Superior temporal gyrus (tissue), 1 donor: ENCODE measurements at regions not wholly inside any gene's neighbourhood (a gene's known extent, or its start where the extent isn't known, plus 50 kb on each side); places are given as distances from the start of the nearest gene placed in this dataset.
"Not testable (repeated sequence)": the region's sequence is repeated elsewhere in the genome, so short reads cannot be mapped to it uniquely, and the experiment has no call there.

Experiments used
- DNase-seq: peaks from one replicate; pipeline ENCODE4 v3.0.0-alpha.2; 2016; ENCODE audit errors: extremely low spot score

DNA sequence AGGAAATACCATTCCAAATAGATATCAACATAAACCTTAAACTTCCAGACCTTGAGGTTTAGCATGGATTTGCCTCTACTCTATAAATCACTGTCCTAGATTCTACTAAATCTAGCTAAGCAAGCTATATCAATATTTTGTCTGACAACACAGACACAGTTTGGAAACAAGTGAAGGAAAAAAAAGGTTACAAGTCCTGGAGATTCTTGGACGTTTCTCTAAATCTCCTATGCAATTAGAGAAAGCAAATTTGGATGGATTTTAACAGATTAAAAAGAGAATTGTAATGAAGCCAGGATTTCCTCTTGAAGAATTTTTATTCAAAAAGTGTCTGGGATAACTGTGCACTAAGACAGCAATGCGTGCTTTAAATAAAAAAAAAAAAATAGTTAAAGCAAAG lies 441.1 kb upstream of the DPH6 start:
- no peak for DNase-seq

DNA sequence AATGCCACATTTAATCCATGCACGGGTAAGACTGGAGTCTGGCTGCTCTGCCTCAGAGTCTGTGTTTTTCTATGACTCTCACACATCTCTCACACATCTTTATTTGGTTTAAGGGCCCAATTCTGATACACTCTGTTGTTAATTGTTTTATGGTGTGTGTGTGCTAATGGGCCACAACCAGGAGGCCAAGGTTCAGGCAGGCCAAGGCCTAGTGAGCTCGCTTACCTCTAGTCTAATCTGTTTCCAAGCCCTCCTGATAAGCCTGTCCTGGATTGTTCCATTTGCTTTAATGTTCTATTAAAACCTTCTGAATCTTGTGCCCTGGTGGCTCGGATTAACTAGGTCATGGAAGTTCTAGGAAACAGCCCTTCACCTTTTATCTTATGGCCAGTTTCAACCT lies 445.4 kb upstream of the DPH6 start:
- DNase-seq, result no peak

DNA sequence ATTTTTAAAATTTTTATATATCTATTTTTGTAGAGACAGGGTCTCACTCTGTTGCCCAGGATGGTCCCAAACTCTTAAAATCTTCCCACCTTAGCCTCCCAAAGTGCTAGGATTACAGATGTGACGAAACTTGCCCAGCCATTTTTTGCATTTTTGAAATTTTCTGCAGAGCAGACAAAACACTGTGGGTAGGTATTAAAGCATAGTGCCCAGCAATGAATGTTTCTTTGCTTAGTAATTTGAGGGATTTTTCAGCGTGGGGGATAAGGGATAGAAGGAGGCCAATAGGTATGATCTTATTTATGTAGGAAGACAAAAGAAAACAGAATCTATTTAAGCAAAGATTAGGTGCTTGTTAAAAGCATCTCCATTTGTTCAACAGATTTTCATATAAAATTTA lies 446.8 kb upstream of the DPH6 start:
- DNase-seq, result no peak

DNA sequence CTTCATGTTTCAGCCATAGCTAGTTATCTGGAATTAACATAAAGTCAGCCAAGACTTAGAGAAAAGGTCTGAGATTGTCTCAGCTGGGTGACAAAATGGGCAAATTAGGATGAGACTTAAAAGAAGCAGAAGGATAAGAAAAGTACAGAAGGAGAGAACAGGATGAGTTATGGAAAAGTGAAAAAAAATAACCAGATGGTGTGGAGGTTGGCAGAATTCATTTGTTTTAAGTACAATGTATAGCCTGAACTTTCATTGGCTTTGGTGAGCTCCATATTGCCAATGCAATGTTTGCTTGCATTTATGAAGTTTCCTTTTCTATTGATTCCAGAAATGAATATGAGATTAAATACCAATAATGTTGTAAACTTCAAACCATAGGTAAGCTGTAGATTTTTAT lies 447.2 kb upstream of the DPH6 start:
- DNase-seq, result no peak

DNA sequence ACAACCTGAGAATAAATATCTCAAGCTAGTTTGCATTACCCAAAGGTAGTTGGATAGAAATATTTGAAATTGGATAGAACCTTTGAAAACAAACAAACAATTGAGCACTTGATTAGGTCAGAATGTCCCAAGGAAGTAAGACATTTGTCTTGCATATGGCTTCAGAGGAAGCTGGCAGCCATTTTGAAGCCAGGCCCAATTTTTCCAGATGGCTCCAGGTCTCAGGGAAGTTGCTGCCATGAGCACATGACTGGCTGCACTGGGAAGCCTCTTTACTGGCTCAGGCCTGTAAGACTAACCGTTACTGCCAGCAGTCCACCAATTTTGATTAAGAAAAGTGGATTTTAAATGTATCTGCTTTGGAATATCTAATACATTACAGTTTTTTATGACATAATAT lies 448.9 kb upstream of the DPH6 start:
- no peak for DNase-seq

DNA sequence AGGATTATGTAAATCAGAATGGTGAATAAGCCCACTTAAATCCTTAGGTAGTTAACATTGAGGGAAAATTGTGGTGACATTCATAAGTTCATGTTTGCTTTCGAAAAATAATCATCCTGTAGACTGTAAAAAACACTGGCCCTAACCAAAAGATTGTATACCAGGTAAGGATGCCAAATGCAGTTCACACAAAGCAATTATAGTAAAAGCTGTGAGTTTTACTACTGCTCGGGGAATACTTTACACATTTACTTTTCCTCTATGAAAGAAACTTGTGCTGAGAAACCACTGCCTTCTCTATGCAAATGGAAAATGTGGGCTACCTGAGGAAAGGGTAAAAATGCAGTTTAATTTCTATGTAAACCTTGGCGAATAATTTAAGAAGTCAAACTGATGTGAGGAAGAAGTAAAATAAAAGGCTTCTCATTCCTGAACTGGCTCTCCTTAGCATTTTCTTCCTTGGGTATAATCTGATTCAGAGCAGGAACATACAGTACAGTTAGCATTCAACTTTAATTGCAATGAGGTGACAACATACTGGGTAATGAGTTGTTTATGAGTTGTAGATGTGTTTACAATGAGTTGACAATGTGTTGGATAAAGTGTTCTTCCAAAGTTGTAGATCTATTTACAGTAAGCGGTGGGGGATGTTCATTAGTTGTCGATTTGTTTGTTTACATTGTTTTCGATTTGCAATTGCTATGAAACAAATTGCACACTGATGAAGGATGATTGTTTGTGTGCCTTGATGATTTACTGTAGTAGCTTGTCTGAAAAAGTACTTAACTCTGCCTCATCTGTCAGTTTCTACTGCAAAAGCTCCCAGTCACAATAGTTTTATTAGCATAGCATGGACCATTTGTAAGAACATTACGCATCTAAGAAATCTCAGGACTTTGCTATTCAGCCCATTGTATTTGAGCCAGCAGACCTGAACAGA lies 453.0 kb upstream of the DPH6 start:
- DNase-seq, result no peak

DNA sequence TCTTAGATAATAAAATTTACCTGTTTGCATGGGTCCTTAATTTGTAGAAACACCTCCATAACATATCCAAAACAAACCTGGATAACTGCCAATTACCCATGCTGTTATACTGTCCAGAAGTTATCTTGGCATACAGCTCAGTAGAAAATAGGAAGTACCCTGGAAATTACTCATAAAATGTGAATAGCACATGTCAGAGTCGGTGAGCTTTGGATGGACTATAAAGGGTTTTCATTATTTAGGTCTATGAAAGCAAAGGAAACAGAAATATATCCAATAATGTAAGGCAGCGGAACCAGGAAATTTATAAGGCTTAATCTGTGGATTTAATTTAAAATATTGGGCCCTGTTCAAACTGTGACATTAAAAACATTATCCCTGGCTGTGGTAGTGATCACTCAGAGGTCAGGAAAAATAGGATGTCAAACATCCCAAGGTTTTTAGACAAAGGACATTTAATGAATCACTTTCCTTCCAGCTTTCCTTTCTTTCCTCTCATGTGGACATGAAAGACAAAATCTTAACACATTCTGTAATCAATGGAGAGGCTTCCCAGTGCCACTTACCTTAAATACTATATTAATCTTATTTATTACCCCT lies 459.0 kb upstream of the DPH6 start:
- no peak for DNase-seq

DNA sequence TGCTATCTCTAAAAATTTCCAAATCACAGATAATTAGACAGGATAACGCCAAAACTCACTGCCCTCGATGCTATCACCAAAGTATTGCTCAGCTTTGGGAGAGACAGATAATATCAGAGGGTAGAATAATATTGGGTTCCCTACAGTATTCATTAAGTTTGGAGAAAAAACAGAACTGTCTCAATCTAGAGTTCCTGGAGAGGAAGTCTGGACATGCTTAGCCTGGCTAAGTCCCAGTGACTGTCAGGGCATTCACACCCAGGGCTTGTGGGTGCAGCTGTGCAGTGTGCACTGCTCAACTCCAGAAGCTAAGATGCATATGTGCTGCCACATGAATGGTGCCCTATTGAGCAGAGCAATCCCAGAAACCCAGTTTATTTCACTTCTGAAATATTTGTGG lies 459.6 kb upstream of the DPH6 start:
- no peak for DNase-seq

DNA sequence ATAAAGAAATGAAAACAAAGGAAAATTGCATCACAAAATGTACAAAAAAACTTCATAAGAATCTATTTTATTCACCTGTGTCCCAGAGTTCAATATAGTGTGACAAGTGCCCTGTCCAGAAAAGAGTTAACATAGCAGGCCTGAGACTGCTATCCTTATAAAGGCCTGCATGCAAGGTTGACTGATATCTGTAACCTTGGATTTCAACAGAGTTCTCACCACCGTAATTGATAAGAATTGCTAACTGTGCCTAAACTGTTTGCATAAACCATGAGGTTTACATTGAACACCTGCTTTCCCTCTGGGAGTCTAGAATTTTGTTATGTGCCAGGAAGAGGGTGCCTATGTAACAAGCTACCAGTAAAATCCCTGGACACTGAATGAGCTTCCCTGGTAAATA lies 461.7 kb upstream of the DPH6 start:
- DNase-seq, result no peak

DNA sequence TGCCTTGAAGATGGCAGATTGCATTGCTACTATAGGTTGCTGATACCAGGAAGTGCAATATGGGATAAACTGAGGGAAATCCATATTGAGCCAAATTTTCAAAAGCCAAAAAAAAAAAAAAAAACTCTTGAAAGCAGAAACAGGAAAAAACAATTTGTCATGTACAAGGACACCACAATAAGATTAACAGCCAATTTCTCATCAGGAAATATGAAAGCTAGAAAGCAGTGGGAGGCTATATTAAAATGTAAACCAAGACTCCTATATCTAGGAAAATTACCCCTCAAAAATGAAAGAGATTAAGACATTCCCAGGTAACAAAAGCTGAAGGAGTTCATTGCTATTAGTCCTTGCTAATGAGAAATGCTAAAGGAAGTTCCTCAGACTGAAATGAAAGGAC lies 462.8 kb upstream of the DPH6 start:
- DNase-seq, result no peak

DNA sequence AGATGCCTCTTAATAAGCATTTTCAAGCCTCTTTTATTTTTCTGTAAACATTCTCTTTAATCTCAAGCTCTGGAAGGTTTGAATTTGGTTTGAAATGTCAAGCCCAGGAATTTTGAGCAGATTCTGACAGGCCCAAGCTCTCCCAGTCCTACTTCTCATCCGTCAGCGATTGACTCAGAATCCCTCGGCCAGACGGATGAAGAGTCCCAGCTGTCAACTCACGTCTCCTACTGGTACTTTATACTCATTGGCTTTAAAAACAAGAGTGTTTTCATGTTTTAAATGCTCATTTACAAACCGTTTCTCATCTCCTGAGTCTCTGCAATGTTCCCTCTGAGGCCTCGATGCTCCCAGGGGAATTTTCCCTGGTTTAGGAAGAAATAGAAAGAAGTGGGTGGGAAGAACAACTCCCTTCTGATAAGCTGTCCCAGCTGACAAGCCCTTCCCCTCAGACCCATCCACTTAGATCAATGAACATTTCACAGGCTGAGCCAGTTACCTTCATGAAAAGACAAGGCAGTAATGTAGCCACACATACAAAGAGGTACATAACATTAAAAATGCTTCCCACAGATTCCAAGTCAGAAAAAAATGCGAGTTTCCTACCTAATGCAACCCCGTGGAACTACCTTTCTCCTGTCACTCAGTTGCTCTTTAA lies 478.2 kb upstream of the DPH6 start:
- DNase-seq, result no peak

DNA sequence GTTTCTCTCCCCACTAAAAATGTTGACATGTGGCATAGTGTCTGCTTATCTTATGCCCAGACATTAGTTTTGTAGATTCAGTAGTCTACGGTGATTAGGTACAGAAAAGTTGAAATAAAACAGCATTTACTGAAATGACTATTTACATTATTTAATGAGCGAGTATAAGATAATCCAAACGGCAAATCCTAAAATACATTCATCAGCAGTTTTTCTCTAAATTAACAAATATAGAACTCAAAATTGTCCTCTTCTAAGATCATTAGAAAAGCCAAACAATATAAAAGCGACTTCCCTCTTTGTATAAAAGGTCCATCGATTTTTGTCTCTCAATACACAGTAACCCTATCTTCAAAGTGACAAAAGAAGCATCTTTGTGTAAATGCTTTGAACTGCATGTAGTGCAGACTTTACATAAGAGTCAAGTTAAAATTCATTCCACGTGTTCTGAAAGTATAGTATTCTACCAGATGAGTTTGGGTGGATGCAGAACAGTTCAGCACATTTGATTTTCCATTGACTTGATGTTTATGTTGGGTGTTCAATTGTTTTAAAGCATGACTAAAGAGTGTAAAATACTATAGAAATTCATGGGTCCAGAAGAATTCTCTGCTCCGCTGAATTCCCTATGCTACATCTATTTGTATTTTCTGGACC lies 480.8 kb upstream of the DPH6 start:
- DNase-seq, result no peak

DNA sequence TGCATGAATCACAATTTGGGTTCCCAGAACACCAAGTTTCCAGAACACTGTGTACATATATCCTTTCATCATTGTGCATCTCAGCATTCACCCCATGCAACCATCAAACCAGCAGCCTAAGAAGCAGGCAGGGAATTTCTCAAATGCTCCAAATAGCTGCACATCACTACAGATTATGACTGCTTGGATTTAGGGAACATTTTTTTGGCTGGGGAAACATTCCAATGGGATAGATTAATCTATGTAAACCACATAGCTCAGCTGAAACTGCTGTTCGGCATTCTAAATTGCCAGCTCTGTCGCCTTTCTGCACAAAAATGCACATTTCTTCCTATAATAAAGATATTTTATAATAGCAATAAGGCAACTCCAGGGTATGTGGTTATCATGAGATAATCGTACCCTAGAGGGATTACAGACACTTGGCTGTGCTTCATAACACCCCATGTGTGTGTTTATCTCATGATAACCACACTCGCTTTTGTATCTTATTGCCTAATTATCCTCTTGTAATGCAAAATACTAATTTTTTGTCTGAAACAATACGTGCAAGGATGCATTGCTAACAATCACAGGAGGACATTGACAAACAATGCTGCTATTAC lies 483.7 kb upstream of the DPH6 start:
- no peak for DNase-seq

DNA sequence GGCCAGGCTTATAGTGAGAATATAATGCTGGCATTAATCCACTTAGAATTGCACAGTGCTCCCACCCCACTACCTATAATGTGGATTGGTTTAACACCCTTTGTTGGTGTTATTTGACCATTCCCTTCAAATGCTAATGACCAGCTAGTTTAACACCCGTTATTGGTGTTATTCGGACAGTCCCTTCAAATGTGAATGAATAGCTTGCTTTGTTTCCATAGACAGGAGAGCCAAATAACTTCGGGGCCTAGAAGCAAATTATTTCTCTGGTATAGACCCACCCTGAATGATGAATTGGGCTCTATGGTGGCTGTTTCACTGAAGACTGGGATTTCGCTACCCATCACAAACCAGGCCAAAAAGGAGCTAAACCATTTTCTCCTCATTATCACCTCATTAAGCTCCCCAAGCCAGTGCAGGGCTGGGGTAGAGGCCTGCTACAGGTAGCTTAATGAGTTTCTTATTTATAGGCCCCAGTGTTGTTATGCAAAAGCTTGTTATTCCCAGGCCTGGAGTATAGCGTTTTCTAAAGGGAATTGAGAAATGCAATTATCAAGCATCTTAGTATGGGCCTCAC lies 494.1 kb upstream of the DPH6 start:
- DNase-seq, result no peak

DNA sequence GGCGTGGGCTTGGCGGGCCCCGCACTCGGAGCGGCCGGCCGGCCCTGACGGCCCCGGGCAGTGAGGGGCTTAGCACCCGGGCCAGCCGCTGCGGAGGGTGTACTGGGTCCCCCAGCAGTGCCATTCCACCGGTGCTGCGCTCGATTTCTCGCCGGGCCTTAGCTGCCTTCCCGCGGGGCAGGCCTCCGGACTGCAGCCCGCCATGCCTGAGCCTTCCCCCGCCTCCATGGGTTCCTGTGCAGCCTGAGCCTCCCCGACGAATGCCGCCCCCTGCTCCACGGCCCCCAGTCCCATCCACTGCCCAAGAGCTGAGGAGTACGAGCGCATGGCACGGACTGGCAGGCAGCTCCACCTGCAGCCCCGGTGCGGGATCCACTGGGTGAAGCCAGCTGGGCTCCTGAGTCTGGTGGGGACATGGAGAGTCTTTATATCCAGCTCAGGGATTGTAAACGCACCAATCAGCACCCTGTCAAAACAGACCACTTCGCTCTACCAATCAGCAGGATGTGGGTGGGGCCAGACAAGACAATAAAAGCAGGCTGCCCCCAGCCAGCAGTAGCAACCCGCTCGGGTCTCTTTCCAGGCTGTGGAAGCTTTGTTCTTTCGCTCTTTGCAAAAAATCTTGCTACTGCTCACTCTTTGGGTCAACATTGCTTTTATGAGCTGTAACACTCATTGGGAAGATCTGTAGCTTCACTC lies 501.2 kb upstream of the DPH6 start:
- DNase-seq, result not testable (repeated sequence)

DNA sequence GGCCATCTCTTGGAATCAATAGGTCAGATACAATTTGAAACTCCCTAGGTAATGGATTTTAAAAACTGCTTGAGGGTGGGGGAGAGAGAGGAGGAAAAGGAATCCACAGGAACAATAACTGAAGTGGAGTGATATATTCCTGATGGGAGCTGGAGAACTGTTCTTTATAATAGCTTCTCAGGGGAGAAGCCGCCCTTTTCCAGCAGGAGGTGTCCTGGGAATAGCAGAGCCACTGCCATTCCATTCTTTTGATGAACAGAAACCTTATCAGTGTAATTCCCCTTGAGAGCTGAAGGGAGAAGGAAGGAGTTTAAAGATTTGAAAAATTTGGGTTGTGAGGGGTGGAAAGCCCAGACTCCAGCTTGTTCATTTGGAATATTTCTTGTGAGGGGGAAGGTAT lies 504.9 kb upstream of the DPH6 start:
- DNase-seq, result no peak

DNA sequence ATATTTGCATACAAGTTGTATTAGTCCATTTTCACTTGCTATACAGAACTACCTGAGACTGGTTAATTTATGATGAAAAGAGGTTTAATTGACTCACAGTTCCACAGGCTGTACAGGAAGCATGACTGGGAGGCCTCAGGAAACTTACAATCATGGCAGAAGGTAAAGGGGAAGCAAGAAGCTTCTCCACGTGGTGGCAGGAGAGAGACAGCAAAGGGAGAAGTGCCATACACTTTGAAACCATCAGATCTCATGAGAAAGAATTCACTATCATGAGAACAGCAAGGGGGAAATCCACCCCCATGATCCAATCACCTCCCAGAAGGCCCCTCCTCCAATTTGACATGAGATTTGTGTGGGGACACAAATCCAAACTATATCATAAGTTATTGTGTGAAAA lies 506.7 kb upstream of the DPH6 start:
- not testable (repeated sequence) for DNase-seq

DNA sequence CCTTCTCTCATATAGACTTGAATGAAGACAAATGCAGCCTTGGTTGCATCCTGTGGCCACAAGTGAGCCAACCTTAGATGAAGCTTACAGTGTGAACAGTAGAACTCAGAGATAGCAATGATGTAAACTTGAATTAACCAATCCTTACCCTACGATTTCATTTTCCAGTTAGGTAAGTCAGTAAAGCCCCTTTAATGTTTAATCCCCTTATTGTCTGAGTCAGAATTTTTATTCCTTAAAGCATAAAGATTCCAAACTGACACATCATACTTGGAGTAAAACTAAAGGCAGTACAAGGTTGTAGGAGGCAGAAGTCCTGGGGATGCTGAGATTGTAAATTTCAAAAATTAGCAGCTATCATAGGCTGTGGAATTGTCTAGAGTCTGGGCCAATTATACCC lies 507.8 kb upstream of the DPH6 start:
- DNase-seq, result no peak

DNA sequence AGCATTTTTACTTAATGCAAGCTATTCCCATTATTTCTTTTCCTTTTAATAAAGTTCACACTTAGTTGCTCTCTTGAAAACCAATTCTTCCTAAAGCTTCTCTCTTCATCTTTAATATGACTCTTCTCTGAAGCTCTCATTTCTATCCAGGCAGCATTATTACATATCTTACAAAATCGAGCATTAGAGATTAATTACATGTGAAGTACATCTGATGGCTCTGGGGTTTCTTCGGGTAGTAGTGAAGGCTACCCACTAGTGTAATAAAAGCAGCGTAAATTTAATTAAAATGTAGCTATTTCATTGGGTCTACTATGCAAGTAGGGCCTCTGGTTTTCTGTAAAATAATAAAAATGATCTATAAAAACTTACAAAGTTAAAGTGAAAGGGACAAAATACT lies 513.6 kb upstream of the DPH6 start:
- no peak for DNase-seq

DNA sequence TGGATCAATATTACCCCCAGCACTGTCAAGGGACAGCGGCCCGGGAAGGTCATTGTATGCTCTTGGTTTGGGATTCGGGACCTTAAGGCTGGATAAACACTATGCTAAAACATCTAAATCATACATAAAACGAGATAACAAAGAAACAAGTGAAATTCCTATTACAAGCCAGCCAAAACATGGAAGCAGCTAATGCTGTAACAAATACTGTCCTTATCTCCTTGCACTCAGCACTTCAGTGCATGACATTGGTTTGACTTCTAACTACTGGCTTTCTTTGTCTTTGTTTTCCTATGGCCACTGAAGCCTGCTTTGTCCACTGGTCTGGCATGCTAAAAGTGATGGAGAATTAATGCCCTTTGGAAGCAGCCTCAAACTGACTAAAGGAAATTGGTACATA lies 516.4 kb upstream of the DPH6 start:
- no peak for DNase-seq

DNA sequence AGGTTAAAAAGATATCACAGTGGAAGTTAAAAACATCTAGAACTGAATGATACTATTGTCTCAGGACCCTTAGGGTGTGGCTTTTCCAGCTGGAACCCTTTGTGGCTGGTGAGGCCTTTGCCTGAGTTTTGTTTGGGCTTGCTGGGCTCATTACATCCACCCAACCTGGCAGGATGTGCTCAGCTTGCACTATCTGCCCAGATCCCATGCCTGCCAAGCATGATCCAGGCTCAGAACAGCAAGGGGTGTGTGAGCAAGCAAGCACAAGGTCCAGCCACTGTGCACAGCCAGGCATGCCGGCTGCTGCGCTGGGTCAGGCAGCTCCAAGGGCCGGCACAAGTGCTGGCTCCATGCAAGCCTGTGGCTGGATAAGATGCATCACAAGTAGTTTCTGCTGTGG lies 512.7 kb upstream of the CDIN1 start:
- no peak for DNase-seq
